Upper lobe of left lung (tissue), 6 donors: ENCODE measurements at regions not wholly inside any gene's neighbourhood (a gene's known extent, or its start where the extent isn't known, plus 50 kb on each side); places are given as distances from the start of the nearest gene placed in this dataset.
A peak's percentile ranks its signal among the peaks of the same experiment; 100 is the strongest.
"Not testable (repeated sequence)": the region's sequence is repeated elsewhere in the genome, so short reads cannot be mapped to it uniquely, and the experiment has no call there.

Experiments
- ATAC-seq, 2 donors: fragments of 200-7000 bp; cut with Tn5 transposase; one replicate each; pipeline ENCODE4 v1.9.1; 2022; ENCODE audit warnings: mild to moderate bottlenecking in 2 of 2, moderate library complexity in 2 of 2; ENCODE audit not compliant: low FRiP score in 2 of 2
- DNase-seq, 2 donors: peaks; one replicate each; pipeline ENCODE4 v3.0.0-alpha.2; 2019 to 2020
- H3K27ac ChIP-seq, 4 donors: fragments of 200-600 bp; sonication (generic); one replicate each; pipeline ENCODE4 v1.5.1; 2016 to 2019
- H3K27me3 ChIP-seq, 4 donors: fragments of 200-600 bp; sonication (generic); one replicate each; pipeline ENCODE4 v1.5.1; 2017 to 2019
- H3K36me3 ChIP-seq, 4 donors: fragments of 200-600 bp; sonication (generic); one replicate each; pipeline ENCODE4 v1.5.1; 2016 to 2019
- H3K4me1 ChIP-seq, 4 donors: fragments of 200-600 bp; sonication (generic); one replicate each; pipeline ENCODE4 v1.5.1; 2018 to 2019
- H3K4me3 ChIP-seq, 4 donors: fragments of 200-600 bp; sonication (generic); one replicate each; pipeline ENCODE4 v1.5.1; 2017 to 2019; ENCODE audit warnings: mild to moderate bottlenecking in 2 of 4, moderate library complexity in 1 of 4
- H3K9me3 ChIP-seq, 4 donors: fragments of 200-600 bp; sonication (generic); one replicate each; pipeline ENCODE4 v1.5.1; 2018 to 2019
- CTCF ChIP-seq, 6 experiments: fragments of 450-650 bp in 4 of 6; fragments of 200-600 bp in 2 of 6; sonication (generic) in 2 of 6; IDR thresholded peaks; one replicate each; pipeline ENCODE4 v1.5.1; 2016 to 2019; ENCODE audit warnings: antibody characterized with exemption in 6 of 6
- EP300 ChIP-seq, 4 donors: sonication (generic); formaldehyde crosslinking; IDR thresholded peaks; one replicate each; pipeline ENCODE4 v1.5.1; 2017; ENCODE audit warnings: antibody characterized with exemption in 4 of 4, control low read depth in 2 of 4
- POLR2A ChIP-seq, 4 donors: fragments of 450-650 bp; IDR thresholded peaks; one replicate each; pipeline ENCODE4 v1.5.1; 2016 to 2017; ENCODE audit warnings: antibody characterized with exemption in 4 of 4, mild to moderate bottlenecking in 2 of 4
- POLR2AphosphoS5 ChIP-seq, 2 donors: sonication (generic); formaldehyde crosslinking; IDR thresholded peaks; one replicate each; pipeline ENCODE4 v1.5.1; 2017; ENCODE audit warnings: antibody characterized with exemption in 2 of 2
- WGBS, 2 donors: methylation state at CpG; one replicate each; pipeline ENCODE4 v1.1.5; 2017 to 2018; 5-methylcytosine and 5-hydroxymethylcytosine counted together
- donor health status: DM: no; HTN: no; CAD: no; lungs with moderate emphysema.
- donor health status: DM: no; HTN: yes; CAD: no; lungs with severe emphysema.

GRCh38 chr15:70234256-70234905 lies 136.7 kb upstream of the TLE3 start:
- no peak for DNase-seq
- ATAC-seq = peak in 1 of 2 donors; percentile 36
- no peaks in the 10 kb centered on the region for H3K27me3 ChIP-seq
- H3K36me3 ChIP-seq = no peaks in the 10 kb centered on the region
- H3K4me1 ChIP-seq = no peaks in the 10 kb centered on the region
- TF ChIP-seq CTCF (IDR thresholded peaks at IDR 0.05) (no peak), POLR2A (IDR thresholded peaks at IDR 0.05) (no peak), EP300 (IDR thresholded peaks at IDR 0.05) (no peak), POLR2AphosphoS5 (IDR thresholded peaks at IDR 0.05) (peak in 1 of 2 donors; percentile 7)
- WGBS, 2 donors = 60 to 71% methylated on average over 9 of the region's 9 CpGs
- H3K27ac ChIP-seq = no peak overlapping the region
- peaks cover 0 to 16% (median 12%) of the 10 kb centered on the region in 4 donors for H3K9me3 ChIP-seq
- H3K4me3 ChIP-seq = no peak overlapping the region

- no peak for DNase-seq
- no peaks in the 10 kb centered on the region for H3K27me3 ChIP-seq
- H3K36me3 ChIP-seq = no peaks in the 10 kb centered on the region
- no peak overlapping the region for H3K27ac ChIP-seq
- WGBS, 2 donors = 50 to 100% methylated on average over 1 of the region's 1 CpG
- H3K9me3 ChIP-seq = peaks cover 0 to 16% (median 12%) of the 10 kb centered on the region in 4 donors
- no peak overlapping the region for H3K4me3 ChIP-seq
- H3K4me1 ChIP-seq = no peaks in the 10 kb centered on the region
- ATAC-seq = no peak
- TF ChIP-seq POLR2A (IDR thresholded peaks at IDR 0.05) (no peak), POLR2AphosphoS5 (IDR thresholded peaks at IDR 0.05) (no peak), CTCF (IDR thresholded peaks at IDR 0.05) (no peak), EP300 (IDR thresholded peaks at IDR 0.05) (no peak)
These were observed 133.8 kb upstream of the TLE3 start for GRCh38 chr15:70231484-70231883.

- not testable (repeated sequence) for H3K4me1 ChIP-seq, DNase-seq, ATAC-seq, H3K27me3 ChIP-seq, H3K27ac ChIP-seq, H3K4me3 ChIP-seq, H3K36me3 ChIP-seq
- H3K9me3 ChIP-seq = peaks cover 0 to 16% (median 12%) of the 10 kb centered on the region in 4 donors
- 94 to 98% methylated on average over 3 of the region's 3 CpGs for WGBS, 2 donors
These were observed 130.2 kb upstream of the TLE3 start for GRCh38 chr15:70227918-70228317.

GRCh38 chr15:70227147-70227546 lies 129.4 kb upstream of the TLE3 start:
- no peak overlapping the region for H3K4me3 ChIP-seq
- peaks cover 0 to 13% (median 9%) of the 10 kb centered on the region in 4 donors for H3K9me3 ChIP-seq
- H3K4me1 ChIP-seq = peaks cover 0 to 5% (median 0%) of the 10 kb centered on the region in 4 donors
- no peaks in the 10 kb centered on the region for H3K36me3 ChIP-seq
- TF ChIP-seq EP300 (IDR thresholded peaks at IDR 0.05) = no peak
- no peak for TF ChIP-seq POLR2AphosphoS5 (IDR thresholded peaks at IDR 0.05)
- no peak for TF ChIP-seq POLR2A (IDR thresholded peaks at IDR 0.05)
- TF ChIP-seq CTCF (IDR thresholded peaks at IDR 0.05) = no peak
- DNase-seq (no peak), ATAC-seq (no peak)
- H3K27ac ChIP-seq = no peak overlapping the region
- WGBS, 2 donors = 57 to 75% methylated on average over 1 of the region's 1 CpG
- no peaks in the 10 kb centered on the region for H3K27me3 ChIP-seq

GRCh38 chr15:70226337-70226980 lies 128.7 kb upstream of the TLE3 start:
- 95 to 96% methylated on average over 12 of the region's 12 CpGs for WGBS, 2 donors
- Histone ChIP-seq H3K4me1 (peaks cover 0 to 5% (median 0%) of the 10 kb centered on the region in 4 donors), H3K9me3 (peaks cover 0 to 6% (median 3%) of the 10 kb centered on the region in 4 donors), H3K4me3 (no peak overlapping the region), H3K36me3 (no peaks in the 10 kb centered on the region), H3K27me3 (no peaks in the 10 kb centered on the region), H3K27ac (no peak overlapping the region)
- no peak for DNase-seq
- no peak for TF ChIP-seq EP300 (IDR thresholded peaks at IDR 0.05)
- TF ChIP-seq CTCF (IDR thresholded peaks at IDR 0.05) = no peak
- TF ChIP-seq POLR2A (IDR thresholded peaks at IDR 0.05) = no peak
- no peak for TF ChIP-seq POLR2AphosphoS5 (IDR thresholded peaks at IDR 0.05)
- no peak for ATAC-seq
